OCI-LY7 (cell line): ENCODE measurements at regions not wholly inside any gene's neighbourhood (a gene's known extent, or its start where the extent isn't known, plus 50 kb on each side); places are given as distances from the start of the nearest gene placed in this dataset.

ENCODE experiments used
- EZH2phosphoT487 ChIP-seq: fragments of 200-600 bp; sonication (generic); IDR thresholded peaks from 2 replicates; pipeline ENCODE4 v1.6.1; 2018; ENCODE audit warnings: low read depth, borderline replicate concordance, mild to moderate bottlenecking, mixed run types, antibody characterized with exemption, low read length, moderate library complexity, mixed read lengths
- TF ChIP-seq, protein P1 (sequence below): fragments of 200-600 bp; sonication (generic); conservative IDR thresholded peaks from 2 replicates; pipeline ENCODE4 v1.5.1; 2014; ENCODE audit warnings: mild to moderate bottlenecking, antibody characterized with exemption, low read length, moderate library complexity, mixed read lengths

DNA sequence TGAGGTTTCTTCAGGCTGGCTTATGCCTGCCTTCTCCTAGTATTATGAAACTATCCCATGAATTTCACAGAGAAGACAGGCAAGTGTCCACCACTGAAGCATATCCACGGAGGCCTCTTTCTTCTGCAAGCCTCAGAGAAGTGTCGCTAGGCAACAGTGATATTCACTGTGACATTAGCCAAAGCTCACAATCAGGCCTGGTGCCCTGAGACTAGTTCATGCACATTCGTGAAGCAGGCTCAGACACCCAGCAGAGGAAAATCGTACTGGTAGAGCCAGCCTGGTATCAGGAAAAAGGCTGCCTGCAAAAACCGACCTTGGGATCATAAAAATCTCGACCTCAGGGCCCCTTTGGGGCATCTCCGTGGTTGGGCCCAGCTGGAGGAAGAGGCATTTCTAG lies 573.1 kb upstream of the TSPY4 start:
- TF ChIP-seq, protein P1, sequence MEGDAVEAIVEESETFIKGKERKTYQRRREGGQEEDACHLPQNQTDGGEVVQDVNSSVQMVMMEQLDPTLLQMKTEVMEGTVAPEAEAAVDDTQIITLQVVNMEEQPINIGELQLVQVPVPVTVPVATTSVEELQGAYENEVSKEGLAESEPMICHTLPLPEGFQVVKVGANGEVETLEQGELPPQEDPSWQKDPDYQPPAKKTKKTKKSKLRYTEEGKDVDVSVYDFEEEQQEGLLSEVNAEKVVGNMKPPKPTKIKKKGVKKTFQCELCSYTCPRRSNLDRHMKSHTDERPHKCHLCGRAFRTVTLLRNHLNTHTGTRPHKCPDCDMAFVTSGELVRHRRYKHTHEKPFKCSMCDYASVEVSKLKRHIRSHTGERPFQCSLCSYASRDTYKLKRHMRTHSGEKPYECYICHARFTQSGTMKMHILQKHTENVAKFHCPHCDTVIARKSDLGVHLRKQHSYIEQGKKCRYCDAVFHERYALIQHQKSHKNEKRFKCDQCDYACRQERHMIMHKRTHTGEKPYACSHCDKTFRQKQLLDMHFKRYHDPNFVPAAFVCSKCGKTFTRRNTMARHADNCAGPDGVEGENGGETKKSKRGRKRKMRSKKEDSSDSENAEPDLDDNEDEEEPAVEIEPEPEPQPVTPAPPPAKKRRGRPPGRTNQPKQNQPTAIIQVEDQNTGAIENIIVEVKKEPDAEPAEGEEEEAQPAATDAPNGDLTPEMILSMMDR: no peak
- no peak for TF ChIP-seq EZH2phosphoT487
